Caco-2 (cell line): ENCODE measurements at regions not wholly inside any gene's neighbourhood (a gene's known extent, or its start where the extent isn't known, plus 50 kb on each side); places are given as distances from the start of the nearest gene placed in this dataset.

Experiments used
- BruUV-seq: library from RNA; stranded (reverse); fragments of 400-500 nt; replicated peaks from 2 replicates; lab custom pipeline; 2021; lab: Mats Ljungman, UMichigan
- CTCF ChIA-PET: fragments of 300-600 bp; sonication (Branson Sonifier 250); formaldehyde crosslinking; loops from one replicate; lab custom pipeline; 2022; ENCODE audit warnings: antibody characterized with exemption; lab: Charles Lee
- POLR2A ChIA-PET: fragments of 300-600 bp; sonication (Branson Sonifier 250); formaldehyde crosslinking; loops from one replicate; lab custom pipeline; 2022; ENCODE audit warnings: antibody characterized with exemption; lab: Charles Lee
- DNase-seq, 2 experiments: peaks; one replicate each; pipeline versions ENCODE4 v3.0.0 to v3.0.0-alpha.2; 2020 to 2022
- H3K27me3 ChIP-seq: replicated peaks from 2 replicates; pipeline ENCODE4 v1.6.0; 2011; ENCODE audit warnings: low read length; ENCODE audit not compliant: control insufficient read depth, insufficient read depth
- H3K36me3 ChIP-seq: 2 replicates; pipeline ENCODE4 v1.5.1; 2011; ENCODE audit warnings: low read length; ENCODE audit not compliant: control insufficient read depth, insufficient read depth
- H3K4me1 ChIP-seq: fragments of 250-450 bp; sonication (Bioruptor Pico); 2 replicates; pipeline ENCODE4 v1.5.1; 2020; ENCODE audit warnings: mild to moderate bottlenecking
- H3K4me3 ChIP-seq: 2 replicates; pipeline ENCODE4 v1.5.1; 2011; ENCODE audit warnings: low read depth, mild to moderate bottlenecking, control low read depth, low read length
- H3K9me3 ChIP-seq: fragments of 250-450 bp; sonication (Bioruptor Pico); 2 replicates; pipeline ENCODE4 v1.5.1; 2020; ENCODE audit warnings: mild to moderate bottlenecking, moderate library complexity
- H3K27ac Mint-ChIP-seq: one replicate; pipeline ENCODE4 v1.8.0; 2022; ENCODE audit warnings: mixed read lengths; ENCODE audit not compliant: unreplicated experiment
- H3K27me3 Mint-ChIP-seq: one replicate; pipeline ENCODE4 v1.8.0; 2022; ENCODE audit warnings: mixed read lengths; ENCODE audit not compliant: insufficient read depth, unreplicated experiment
- H3K36me3 Mint-ChIP-seq: one replicate; pipeline ENCODE4 v1.8.0; 2022; ENCODE audit warnings: mild to moderate bottlenecking, mixed read lengths; ENCODE audit not compliant: insufficient read depth, unreplicated experiment
- H3K4me1 Mint-ChIP-seq: one replicate; pipeline ENCODE4 v1.8.0; 2022; ENCODE audit warnings: low read depth, mixed read lengths; ENCODE audit not compliant: unreplicated experiment
- H3K4me3 Mint-ChIP-seq: one replicate; pipeline ENCODE4 v1.8.0; 2022; ENCODE audit warnings: mild to moderate bottlenecking, moderate library complexity, mixed read lengths; ENCODE audit not compliant: unreplicated experiment
- H3K9me3 Mint-ChIP-seq: one replicate; pipeline ENCODE4 v1.8.0; 2022; ENCODE audit warnings: mixed read lengths; ENCODE audit not compliant: unreplicated experiment
- CTCF ChIP-seq, 2 experiments: fragments of 200-600 bp in 1 of 2; IDR thresholded peaks; 1 replicate in 1 of 2; 2 replicates in 1 of 2; pipeline versions ENCODE4 v1.5.1 to v1.8.0; 2011 to 2022; ENCODE audit warnings: antibody characterized with exemption in 1 of 2, control low read depth in 1 of 2, inconsistent platforms in 1 of 2, low read depth in 1 of 2, low read length in 1 of 2, mild to moderate bottlenecking in 1 of 2, moderate library complexity in 1 of 2; ENCODE audit not compliant: insufficient read depth in 1 of 2, severe bottlenecking in 1 of 2, unreplicated experiment in 1 of 2
- intact Hi-C: fragments of 100-400 bp; cut with micrococcal nuclease; formaldehyde crosslinking; loops from one replicate; pipeline ENCODE4 v1.10.0; 2022; ENCODE audit not compliant: unreplicated experiment

- ChIA-PET CTCF (interaction anchor here (0.8 kb wide), 1 partner anchor 123 kb away, joined by 3 read pairs; no protein-coding TSS in a partner anchor), POLR2A (no interaction called here)
- no TSS peak for BruUV-seq
- H3K9me3 Mint-ChIP-seq: no peaks in the 10 kb centered on the region
- no peak for TF ChIP-seq CTCF (IDR thresholded peaks at IDR 0.05; ENCODE audit: insufficient read depth in 1 of 2, low read depth in 1 of 2, low read length in 1 of 2, severe bottlenecking in 1 of 2, unreplicated experiment in 1 of 2)
- no peak overlapping the region for H3K27ac Mint-ChIP-seq
- H3K4me1 ChIP-seq: no peaks in the 10 kb centered on the region
- H3K4me1 Mint-ChIP-seq: no peaks in the 10 kb centered on the region
- no peaks in the 10 kb centered on the region for H3K9me3 ChIP-seq
- H3K27me3 Mint-ChIP-seq: peaks cover 12% of the 10 kb centered on the region
- H3K36me3 ChIP-seq: no peaks in the 10 kb centered on the region
- no peak overlapping the region for H3K4me3 Mint-ChIP-seq
- no peak for DNase-seq
- H3K4me3 ChIP-seq: no peak overlapping the region
- H3K27me3 ChIP-seq: no peaks in the 10 kb centered on the region; the same call in 1 of the 2 replicates
- H3K36me3 Mint-ChIP-seq: no peaks in the 10 kb centered on the region
- intact Hi-C loops: no loop called here
These were observed 68.9 kb upstream of the TAF1L start for GRCh38 chr9:32704343-32704742.

- no peak for DNase-seq
- no peak overlapping the region for H3K4me3 ChIP-seq
These were observed 69.6 kb upstream of the TAF1L start for GRCh38 chr9:32705059-32705458.

GRCh38 chr9:32706004-32706724 lies 70.7 kb upstream of the TAF1L start:
- Histone ChIP-seq H3K27me3 (no peaks in the 10 kb centered on the region; the same call in 1 of the 2 replicates), H3K4me1 (no peaks in the 10 kb centered on the region), H3K36me3 (no peaks in the 10 kb centered on the region), H3K4me3 (no peak overlapping the region), H3K9me3 (no peaks in the 10 kb centered on the region)
- Mint-ChIP-seq H3K27me3 (peaks cover 8% of the 10 kb centered on the region), H3K9me3 (no peaks in the 10 kb centered on the region), H3K27ac (no peak overlapping the region), H3K36me3 (no peaks in the 10 kb centered on the region), H3K4me3 (no peak overlapping the region), H3K4me1 (no peaks in the 10 kb centered on the region)
- no peak for TF ChIP-seq CTCF (IDR thresholded peaks at IDR 0.05; ENCODE audit: insufficient read depth in 1 of 2, low read depth in 1 of 2, low read length in 1 of 2, severe bottlenecking in 1 of 2, unreplicated experiment in 1 of 2)
- no TSS peak for BruUV-seq
- DNase-seq: no peak
- ChIA-PET POLR2A (no interaction called here), CTCF (no interaction called here)
- intact Hi-C loops: no loop called here

More at GRCh38 chr9:32705059-32705458, 69.6 kb upstream of the TAF1L start:
- no peaks in the 10 kb centered on the region for H3K36me3 ChIP-seq
- H3K4me1 ChIP-seq: no peaks in the 10 kb centered on the region
- no peaks in the 10 kb centered on the region for H3K9me3 ChIP-seq
- ChIA-PET POLR2A (no interaction called here), CTCF (interaction anchor here (0.6 kb wide), 1 partner anchor 45 kb away, joined by 3 read pairs; no protein-coding TSS in a partner anchor)
- Mint-ChIP-seq H3K9me3 (no peaks in the 10 kb centered on the region), H3K27me3 (peaks cover 8% of the 10 kb centered on the region), H3K27ac (no peak overlapping the region), H3K4me1 (no peaks in the 10 kb centered on the region), H3K4me3 (no peak overlapping the region), H3K36me3 (no peaks in the 10 kb centered on the region)
- no TSS peak for BruUV-seq
- intact Hi-C loops: no loop called here
- no peaks in the 10 kb centered on the region; the same call in 1 of the 2 replicates for H3K27me3 ChIP-seq
- no peak for TF ChIP-seq CTCF (IDR thresholded peaks at IDR 0.05; ENCODE audit: insufficient read depth in 1 of 2, low read depth in 1 of 2, low read length in 1 of 2, severe bottlenecking in 1 of 2, unreplicated experiment in 1 of 2)
